Neural crest cell (in vitro differentiated cells): ENCODE measurements at regions not wholly inside any gene's neighbourhood (a gene's known extent, or its start where the extent isn't known, plus 50 kb on each side); places are given as distances from the start of the nearest gene placed in this dataset.

Experiments
- DNase-seq: peaks from one replicate; pipeline ENCODE4 v3.0.0; 2021; ENCODE audit warnings: low read depth, mixed read lengths, low spot score
- H3K27ac Mint-ChIP-seq: one replicate; pipeline ENCODE4 v1.8.0; 2021; ENCODE audit warnings: mild to moderate bottlenecking, mixed read lengths; ENCODE audit not compliant: unreplicated experiment
- H3K27me3 Mint-ChIP-seq: 2 replicates; pipeline ENCODE4 v1.8.0; 2021; ENCODE audit warnings: low read depth, mild to moderate bottlenecking, mixed read lengths
- H3K36me3 Mint-ChIP-seq: 2 replicates; pipeline ENCODE4 v1.8.0; 2021; ENCODE audit warnings: low read depth, mild to moderate bottlenecking, mixed read lengths
- H3K4me1 Mint-ChIP-seq: 2 replicates; pipeline ENCODE4 v1.8.0; 2021; ENCODE audit warnings: mixed read lengths
- H3K4me3 Mint-ChIP-seq: one replicate; pipeline ENCODE4 v1.8.0; 2021; ENCODE audit warnings: mild to moderate bottlenecking, mixed read lengths
- H3K9me3 Mint-ChIP-seq: 2 replicates; pipeline ENCODE4 v1.8.0; 2021; ENCODE audit warnings: mixed read lengths
- TF ChIP-seq, protein P1 (sequence below): fragments of 200-600 bp; sonication (generic); conservative IDR thresholded peaks from 2 replicates; pipeline ENCODE4 v1.5.0; 2021; ENCODE audit warnings: antibody characterized with exemption, mild to moderate bottlenecking

DNA sequence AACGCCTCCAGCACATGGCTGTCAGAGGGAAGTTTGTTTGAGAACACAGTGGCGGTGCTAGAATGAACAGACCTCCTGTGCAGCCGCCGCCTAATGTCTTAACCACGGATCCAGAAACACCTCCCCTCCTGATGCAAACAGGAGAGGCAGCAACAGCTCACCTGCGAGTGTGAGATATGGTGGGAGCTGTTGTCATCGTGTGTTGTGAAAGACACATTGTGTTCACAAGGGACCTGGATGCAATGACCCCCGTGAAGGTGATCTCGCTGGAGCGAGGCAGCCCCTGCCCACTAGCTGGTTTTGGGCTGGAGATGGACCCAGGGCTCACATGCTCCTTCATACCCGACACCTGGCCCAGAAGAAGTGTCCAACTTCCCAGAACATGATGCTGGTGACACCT lies 315.3 kb upstream of the C1orf174 start:
- no peak for DNase-seq
- TF ChIP-seq, protein P1, sequence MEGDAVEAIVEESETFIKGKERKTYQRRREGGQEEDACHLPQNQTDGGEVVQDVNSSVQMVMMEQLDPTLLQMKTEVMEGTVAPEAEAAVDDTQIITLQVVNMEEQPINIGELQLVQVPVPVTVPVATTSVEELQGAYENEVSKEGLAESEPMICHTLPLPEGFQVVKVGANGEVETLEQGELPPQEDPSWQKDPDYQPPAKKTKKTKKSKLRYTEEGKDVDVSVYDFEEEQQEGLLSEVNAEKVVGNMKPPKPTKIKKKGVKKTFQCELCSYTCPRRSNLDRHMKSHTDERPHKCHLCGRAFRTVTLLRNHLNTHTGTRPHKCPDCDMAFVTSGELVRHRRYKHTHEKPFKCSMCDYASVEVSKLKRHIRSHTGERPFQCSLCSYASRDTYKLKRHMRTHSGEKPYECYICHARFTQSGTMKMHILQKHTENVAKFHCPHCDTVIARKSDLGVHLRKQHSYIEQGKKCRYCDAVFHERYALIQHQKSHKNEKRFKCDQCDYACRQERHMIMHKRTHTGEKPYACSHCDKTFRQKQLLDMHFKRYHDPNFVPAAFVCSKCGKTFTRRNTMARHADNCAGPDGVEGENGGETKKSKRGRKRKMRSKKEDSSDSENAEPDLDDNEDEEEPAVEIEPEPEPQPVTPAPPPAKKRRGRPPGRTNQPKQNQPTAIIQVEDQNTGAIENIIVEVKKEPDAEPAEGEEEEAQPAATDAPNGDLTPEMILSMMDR, result no peak
- peaks cover 9% of the 10 kb centered on the region for H3K4me1 Mint-ChIP-seq
- H3K36me3 Mint-ChIP-seq, result no peaks in the 10 kb centered on the region
- peaks cover 4% of the 10 kb centered on the region for H3K9me3 Mint-ChIP-seq
- H3K4me3 Mint-ChIP-seq, result no peak overlapping the region
- H3K27ac Mint-ChIP-seq, result no peak overlapping the region
- peaks cover 13% of the 10 kb centered on the region for H3K27me3 Mint-ChIP-seq

- Mint-ChIP-seq H3K27ac (no peak overlapping the region), H3K9me3 (peaks cover 4% of the 10 kb centered on the region)
Measured at GRCh38 chr1:4216231-4216630, 316.2 kb upstream of the C1orf174 start.

DNA sequence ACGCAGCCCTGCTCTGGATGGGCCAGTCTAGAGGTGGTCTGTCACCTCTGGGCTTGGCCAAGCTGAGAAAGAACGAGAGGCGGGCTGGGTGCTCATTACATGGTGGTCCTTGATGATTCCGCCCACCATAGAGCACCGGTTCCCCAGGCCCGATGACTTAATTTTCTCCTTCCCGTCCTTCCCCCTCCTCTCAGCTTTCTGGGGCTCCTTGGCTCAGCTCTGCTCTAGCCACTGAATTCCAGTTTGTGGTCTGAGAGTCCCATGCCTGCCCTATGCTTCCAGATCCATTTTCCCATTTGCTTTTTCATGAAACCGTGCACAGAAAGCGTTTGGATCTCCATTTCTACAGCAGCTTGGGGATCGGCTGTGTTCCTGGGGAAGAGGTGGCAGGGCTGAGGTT lies 318.5 kb upstream of the C1orf174 start:
- TF ChIP-seq, protein P1, result no peak
- Mint-ChIP-seq H3K27me3 (peaks cover 13% of the 10 kb centered on the region), H3K36me3 (no peaks in the 10 kb centered on the region), H3K27ac (no peak overlapping the region), H3K4me3 (no peak overlapping the region), H3K4me1 (peaks cover 5% of the 10 kb centered on the region), H3K9me3 (peaks cover 4% of the 10 kb centered on the region)
- no peak for DNase-seq

More at GRCh38 chr1:4216231-4216630, 316.2 kb upstream of the C1orf174 start:
- Mint-ChIP-seq H3K4me1 (peaks cover 9% of the 10 kb centered on the region), H3K27me3 (peaks cover 13% of the 10 kb centered on the region), H3K36me3 (no peaks in the 10 kb centered on the region), H3K4me3 (no peak overlapping the region)
- TF ChIP-seq, protein P1, result no peak
- no peak for DNase-seq

GRCh38 chr1:4219111-4219510 lies 319.0 kb upstream of the C1orf174 start:
- Mint-ChIP-seq H3K27me3 (peaks cover 13% of the 10 kb centered on the region), H3K9me3 (peaks cover 4% of the 10 kb centered on the region), H3K4me1 (peaks cover 3% of the 10 kb centered on the region), H3K4me3 (no peak overlapping the region), H3K27ac (no peak overlapping the region), H3K36me3 (no peaks in the 10 kb centered on the region)
- TF ChIP-seq, protein P1, result no peak
- DNase-seq, result no peak

DNA sequence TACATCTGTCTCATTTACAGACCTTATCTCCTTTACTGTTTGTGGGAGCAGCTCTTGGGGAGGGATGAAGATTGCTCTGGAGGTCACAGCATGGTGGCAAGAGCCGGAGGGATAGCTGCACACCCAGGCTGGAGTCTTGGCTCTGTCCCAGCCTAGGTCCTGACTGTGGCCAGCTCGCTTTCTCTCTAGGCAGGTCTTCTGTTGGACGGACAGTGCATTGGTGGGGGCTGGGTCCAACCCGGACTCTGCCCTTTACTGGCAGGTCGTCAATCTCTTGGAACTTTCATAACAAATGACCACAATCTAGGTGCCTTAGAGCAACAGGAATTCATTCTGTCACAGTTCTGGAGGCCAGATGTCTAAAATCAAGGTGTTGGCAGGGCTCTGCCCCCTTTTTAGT lies 319.8 kb upstream of the C1orf174 start:
- peaks cover 4% of the 10 kb centered on the region for H3K9me3 Mint-ChIP-seq
- H3K4me1 Mint-ChIP-seq, result peaks cover 3% of the 10 kb centered on the region
- TF ChIP-seq, protein P1, result no peak
- no peak for DNase-seq
- H3K27ac Mint-ChIP-seq, result no peak overlapping the region
- H3K36me3 Mint-ChIP-seq, result no peaks in the 10 kb centered on the region
- peaks cover 7% of the 10 kb centered on the region for H3K27me3 Mint-ChIP-seq
- no peak overlapping the region for H3K4me3 Mint-ChIP-seq

DNA sequence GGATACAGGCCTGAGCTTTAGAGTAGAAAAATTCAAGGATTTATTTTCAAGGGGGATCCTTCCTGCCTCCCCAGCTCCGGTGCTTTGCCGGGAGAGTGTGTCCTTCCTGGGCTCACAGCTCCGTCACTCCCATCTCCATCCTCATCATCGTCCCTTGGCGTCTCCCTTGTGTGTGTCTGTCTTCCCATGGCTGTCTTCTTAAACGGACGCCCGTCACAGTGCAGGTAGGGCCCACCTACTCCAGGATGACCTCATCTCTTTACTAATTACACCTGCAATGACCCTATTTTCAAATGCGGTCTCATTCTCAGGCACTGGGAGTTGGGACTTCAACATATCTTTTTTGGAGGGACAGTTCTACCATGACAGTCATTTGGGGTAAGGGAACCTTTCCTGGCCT lies 320.3 kb upstream of the C1orf174 start:
- H3K4me1 Mint-ChIP-seq, result peaks cover 3% of the 10 kb centered on the region
- H3K36me3 Mint-ChIP-seq, result no peaks in the 10 kb centered on the region
- DNase-seq, result no peak
- TF ChIP-seq, protein P1, result no peak
- H3K27ac Mint-ChIP-seq, result no peak overlapping the region
- no peak overlapping the region for H3K4me3 Mint-ChIP-seq
- peaks cover 2% of the 10 kb centered on the region for H3K27me3 Mint-ChIP-seq
- peaks cover 4% of the 10 kb centered on the region for H3K9me3 Mint-ChIP-seq
